ENCODE measurements at regions not wholly inside any gene's neighbourhood (a gene's known extent, or its start where the extent isn't known, plus 50 kb on each side); places are given as distances from the start of the nearest gene placed in this dataset.

- TF ChIP-seq CTCF (IDR thresholded peaks at IDR 0.05), result no peak
- DNase-seq (ENCODE audit: low spot score), result no peak
- no peak for ATAC-seq (ENCODE audit: low FRiP score)
Observed at GRCh38 chr22:45061332-45061731, 51.5 kb upstream of the PHF21B start.

- TF ChIP-seq CTCF (IDR thresholded peaks at IDR 0.05), result no peak
- DNase-seq (ENCODE audit: low spot score) (no peak), ATAC-seq (ENCODE audit: low FRiP score) (no peak)
Observed at GRCh38 chr22:45064313-45065278, 54.8 kb upstream of the PHF21B start.

- ATAC-seq (ENCODE audit: low FRiP score) (no peak), DNase-seq (ENCODE audit: low spot score) (no peak)
- no peak for TF ChIP-seq CTCF (IDR thresholded peaks at IDR 0.05)
Observed at GRCh38 chr22:45065726-45066125, 55.9 kb upstream of the PHF21B start.

- DNase-seq (ENCODE audit: low spot score) (no peak), ATAC-seq (ENCODE audit: low FRiP score) (no peak)
- TF ChIP-seq CTCF (IDR thresholded peaks at IDR 0.05), result no peak
Observed at GRCh38 chr22:45067731-45068130, 57.9 kb upstream of the PHF21B start.

GRCh38 chr22:45069925-45070324, 60.1 kb upstream of the PHF21B start:
- no peak for DNase-seq (ENCODE audit: low spot score)
- ATAC-seq (ENCODE audit: low FRiP score), result no peak
- TF ChIP-seq CTCF (IDR thresholded peaks at IDR 0.05), result no peak

GRCh38 chr22:45071618-45072017, 61.8 kb upstream of the PHF21B start:
- no peak for ATAC-seq (ENCODE audit: low FRiP score)
- no peak for TF ChIP-seq CTCF (IDR thresholded peaks at IDR 0.05)
- DNase-seq (ENCODE audit: low spot score), result no peak
